K562 (cell line): ENCODE measurements at regions not wholly inside any gene's neighbourhood (a gene's known extent, or its start where the extent isn't known, plus 50 kb on each side); places are given as distances from the start of the nearest gene placed in this dataset.

Experiments
- ATAC-seq: fragments of 200-7000 bp; cut with Tn5 transposase; 3 replicates; pipeline ENCODE4 v1.9.1; 2020; ENCODE audit warnings: moderate library complexity
- BruUV-seq: library from RNA; stranded (reverse); fragments of 400-500 nt; replicated peaks from 2 replicates; lab custom pipeline; 2021; lab: Mats Ljungman, UMichigan
- CTCF ChIA-PET: fragments of 300-600 bp; formaldehyde crosslinking; extraction: SDS; loops from one replicate; lab custom pipeline; 2021; ENCODE audit warnings: low intra/inter-chr PET ratio; lab: Yijun Ruan, JAX
- POLR2A ChIA-PET: fragments of 300-600, 350-650 bp; sonication (Branson Sonifier 250); formaldehyde crosslinking; extraction: SDS; loops from one replicate; lab custom pipeline; 2021; ENCODE audit warnings: antibody characterized with exemption, inconsistent platforms; lab: Yijun Ruan, JAX
- DNase-seq, 4 experiments: peaks; one replicate each; pipeline versions ENCODE4 v3.0.0 to v3.0.0-alpha.2; 2011 to 2018; ENCODE audit warnings: low spot score in 3 of 4, mixed read lengths in 3 of 4; ENCODE audit errors: extremely low read depth in 1 of 4
- FAIRE-seq: peaks from 2 replicates; lab custom pipeline; 2011; peaks lifted over from hg19 to GRCh38; lab: Jason Lieb, UNC
- H2AFZ ChIP-seq: 2 replicates; pipeline ENCODE4 v1.6.0; 2011; ENCODE audit warnings: low read depth, low read length, control low read depth, inconsistent platforms
- H3K27ac ChIP-seq: fragments of 200-600 bp; 3 replicates; pipeline ENCODE4 v1.8.0; 2011; ENCODE audit warnings: low read depth, mild to moderate bottlenecking, control low read depth, inconsistent platforms, low read length, moderate library complexity, mixed read lengths; ENCODE audit errors: extremely low read depth
- H3K27me3 ChIP-seq, 2 experiments: fragments of 300-600 bp in 1 of 2; 2 replicates in 1 of 2; 3 replicates in 1 of 2; pipeline versions ENCODE4 v1.6.0 to v1.8.0; 2011; ENCODE audit warnings: inconsistent platforms in 2 of 2, low read length in 2 of 2, mild to moderate bottlenecking in 1 of 2, mixed read lengths in 1 of 2, moderate library complexity in 1 of 2; ENCODE audit not compliant: control insufficient read depth in 2 of 2, insufficient read depth in 2 of 2
- H3K36me3 ChIP-seq: fragments of 300-600 bp; 3 replicates; pipeline ENCODE4 v1.8.0; 2011; ENCODE audit warnings: mild to moderate bottlenecking, low read length, inconsistent platforms; ENCODE audit not compliant: control insufficient read depth, insufficient read depth
- H3K4me1 ChIP-seq, 2 experiments: fragments of 200-600 bp in 1 of 2; replicated peaks in 1 of 2; 2 replicates in 1 of 2; 3 replicates in 1 of 2; pipeline versions ENCODE4 v1.5.1 to v1.8.0; 2011; ENCODE audit warnings: inconsistent platforms in 2 of 2, low read length in 2 of 2, mild to moderate bottlenecking in 1 of 2, mixed read lengths in 1 of 2, moderate library complexity in 1 of 2; ENCODE audit not compliant: control insufficient read depth in 2 of 2, insufficient read depth in 2 of 2
- H3K4me2 ChIP-seq: 2 replicates; pipeline ENCODE4 v1.6.1; 2011; ENCODE audit warnings: low read length, control low read depth, inconsistent platforms, mixed read lengths; ENCODE audit not compliant: insufficient read depth
- H3K4me3 ChIP-seq: fragments of 200-600 bp; sonication (generic), shearing (Covaris generic); 2 replicates; pipeline ENCODE4 v1.5.1; 2016; ENCODE audit warnings: control low read depth, inconsistent platforms
- H3K79me2 ChIP-seq: fragments of 200-600 bp; 3 replicates; pipeline ENCODE4 v1.8.0; 2011; ENCODE audit warnings: low read length, inconsistent platforms; ENCODE audit not compliant: control insufficient read depth, insufficient read depth
- H3K9ac ChIP-seq, 2 experiments: 2 replicates each; pipeline versions ENCODE4 v1.6.0 to v1.6.1; 2011; ENCODE audit warnings: low read depth in 2 of 2, low read length in 2 of 2, control low read depth in 1 of 2, inconsistent platforms in 1 of 2, mild to moderate bottlenecking in 1 of 2, mixed read lengths in 1 of 2; ENCODE audit not compliant: insufficient read depth in 1 of 2
- H3K9me1 ChIP-seq: one replicate; pipeline ENCODE4 v1.6.0; 2011; ENCODE audit warnings: inconsistent platforms, mild to moderate bottlenecking, low read length, moderate library complexity; ENCODE audit not compliant: control insufficient read depth, insufficient read depth
- H3K9me3 ChIP-seq: replicated peaks from 2 replicates; pipeline ENCODE4 v1.5.1; 2011; ENCODE audit warnings: low read depth, low read length, inconsistent platforms; ENCODE audit not compliant: control insufficient read depth, insufficient read depth
- H4K20me1 ChIP-seq: replicated peaks from 2 replicates; pipeline ENCODE4 v1.6.1; 2011; ENCODE audit warnings: low read length, inconsistent platforms, mixed read lengths; ENCODE audit not compliant: control insufficient read depth, insufficient read depth
- AFF4 ChIP-seq: sonication (generic); formaldehyde crosslinking; IDR thresholded peaks from 2 replicates; pipeline ENCODE4 v1.8.0; 2023; ENCODE audit warnings: mild to moderate bottlenecking, missing genetic modification reagents
- BACH1 ChIP-seq: fragments of 200-800 bp; sonication (Bioruptor generic); IDR thresholded peaks from 2 replicates; pipeline ENCODE4 v1.6.1; 2016; ENCODE audit warnings: missing genetic modification characterization, missing compliant biosample characterization
- BRF2 ChIP-seq: IDR thresholded peaks from 3 replicates; pipeline ENCODE4 v1.6.1; 2011; ENCODE audit warnings: borderline replicate concordance, mild to moderate bottlenecking; ENCODE audit not compliant: insufficient read length, insufficient read depth
- E2F3 ChIP-seq: fragments of 250-450 bp; sonication (Bioruptor Pico); IDR thresholded peaks from 2 replicates; pipeline ENCODE4 v1.4.0; 2020; ENCODE audit warnings: mild to moderate bottlenecking
- EP300 ChIP-seq: IDR thresholded peaks from 2 replicates; pipeline ENCODE4 v1.6.1; 2012; ENCODE audit warnings: low read length, improper control_type of control experiment
- FOXK2 ChIP-seq, 2 experiments: fragments of 450-650 bp; IDR thresholded peaks in 1 of 2; conservative IDR thresholded peaks in 1 of 2; 2 replicates each; pipeline ENCODE4 v1.6.1; 2016; ENCODE audit warnings: low read depth in 2 of 2, mild to moderate bottlenecking in 1 of 2
- GABPA ChIP-seq: fragments of 200-800 bp; sonication (Bioruptor generic); conservative IDR thresholded peaks from 2 replicates; pipeline ENCODE4 v1.6.1; 2016; ENCODE audit warnings: low read depth, missing genetic modification characterization, missing compliant biosample characterization
- L3MBTL2 ChIP-seq: fragments of 450-650 bp; IDR thresholded peaks from 2 replicates; pipeline ENCODE4 v1.6.1; 2016; ENCODE audit warnings: mild to moderate bottlenecking, moderate library complexity
- NFIC ChIP-seq: fragments of 450-650 bp; IDR thresholded peaks from 2 replicates; pipeline ENCODE4 v1.6.1; 2017; ENCODE audit warnings: mild to moderate bottlenecking, inconsistent platforms
- NR1H2 ChIP-seq: sonication (generic); formaldehyde crosslinking; IDR thresholded peaks from 2 replicates; pipeline ENCODE4 v1.4.0; 2020; ENCODE audit warnings: mild to moderate bottlenecking, missing genetic modification reagents
- PRMT5 ChIP-seq: sonication (generic); formaldehyde crosslinking; IDR thresholded peaks from 2 replicates; pipeline ENCODE4 v1.5.0; 2020; ENCODE audit warnings: missing genetic modification reagents
- SMAD4 ChIP-seq: fragments of 250-450 bp; sonication (Bioruptor Pico); conservative IDR thresholded peaks from 2 replicates; pipeline ENCODE4 v1.8.0; 2021; ENCODE audit warnings: inconsistent platforms, mild to moderate bottlenecking, moderate library complexity
- ZNF133 ChIP-seq: fragments of 250-450 bp; sonication (Bioruptor Pico); IDR thresholded peaks from 2 replicates; pipeline ENCODE4 v1.4.0; 2020; ENCODE audit warnings: mild to moderate bottlenecking
- ZNF561 ChIP-seq: fragments of 450-650 bp; formaldehyde crosslinking; conservative IDR thresholded peaks from 2 replicates; pipeline ENCODE4 v1.4.0; 2020; ENCODE audit warnings: mild to moderate bottlenecking, moderate library complexity
- WGBS: fragments of 100-300 bp; shearing (Covaris generic); methylation state at CpG from one replicate; pipeline ENCODE4 v1.1.6; 2016; ENCODE audit warnings: low coverage, mixed read lengths; ENCODE audit not compliant: insufficient coverage; ENCODE audit errors: missing lambda C conversion rate; 5-methylcytosine and 5-hydroxymethylcytosine counted together
- in situ Hi-C: fragments of 300-500 bp; cut with MboI; formaldehyde crosslinking; loops from 4 replicates; pipeline ENCODE4 v1.15.0; 2018; ENCODE audit warnings: inconsistent platforms, mixed read lengths
- intact Hi-C: fragments of 100-400 bp; cut with micrococcal nuclease; formaldehyde crosslinking; loops from 2 replicates; pipeline ENCODE4 v1.14.2; 2022
- TF ChIP-seq, protein P1 (sequence below): fragments of 450-650 bp; IDR thresholded peaks from 2 replicates; pipeline ENCODE4 v1.6.1; 2014; ENCODE audit warnings: low read depth, mild to moderate bottlenecking, moderate library complexity, borderline replicate concordance

DNA sequence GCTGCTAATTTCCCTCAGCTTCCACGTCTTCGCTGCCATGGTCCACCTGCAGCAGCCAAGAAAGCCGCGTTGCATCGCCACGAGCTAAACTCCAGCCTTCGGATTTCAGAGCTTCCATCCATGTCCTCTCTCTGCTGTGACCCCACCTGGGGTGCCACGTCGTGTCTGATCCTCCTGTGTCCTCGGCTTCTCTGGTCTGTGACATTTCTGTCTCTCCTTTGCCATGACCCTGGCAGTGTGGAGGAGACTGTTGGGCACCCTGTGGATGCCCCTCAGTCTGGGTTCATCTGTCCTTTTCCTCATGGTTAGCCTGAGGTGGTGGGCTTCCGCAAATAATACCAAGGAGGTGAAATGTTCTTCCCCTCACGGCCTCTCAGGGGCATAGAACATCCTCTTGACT lies 106.8 kb downstream of the RTP5 start:
- no peaks in the 10 kb centered on the region for H3K9me3 ChIP-seq
- no peak overlapping the region for H2AFZ ChIP-seq
- no peak for ATAC-seq
- in situ Hi-C loops = no loop called here
- H4K20me1 ChIP-seq = no peaks in the 10 kb centered on the region
- no peaks in the 10 kb centered on the region for H3K27me3 ChIP-seq
- DNase-seq = no peak
- no peak overlapping the region for H3K27ac ChIP-seq
- H3K4me2 ChIP-seq = no peak overlapping the region
- H3K79me2 ChIP-seq = no peaks in the 10 kb centered on the region
- POLR2A ChIA-PET = interaction anchor here (0.6 kb wide), 1 partner anchor 8 kb away, joined by 3 read pairs; no protein-coding TSS in a partner anchor
- CTCF ChIA-PET = no interaction called here
- BruUV-seq = no TSS peak
- H3K9me1 ChIP-seq = no peaks in the 10 kb centered on the region
- 61% methylated on average over 11 of the region's 12 CpGs for WGBS
- no peak for TF ChIP-seq PRMT5
- no peak for TF ChIP-seq L3MBTL2
- no peak for TF ChIP-seq NR1H2 (CRISPR knock-in tag)
- no peak for TF ChIP-seq GABPA (tag)
- no peak for TF ChIP-seq AFF4 (CRISPR knock-in tag)
- TF ChIP-seq FOXK2 (conservative IDR thresholded peaks at IDR 0.05 in 1 of 2, IDR thresholded peaks at IDR 0.05 in 1 of 2; ENCODE audit: low read depth in 2 of 2) = no peak
- TF ChIP-seq ZNF133 (CRISPR knock-in tag) = no peak
- TF ChIP-seq NFIC = no peak
- TF ChIP-seq, protein P1, sequence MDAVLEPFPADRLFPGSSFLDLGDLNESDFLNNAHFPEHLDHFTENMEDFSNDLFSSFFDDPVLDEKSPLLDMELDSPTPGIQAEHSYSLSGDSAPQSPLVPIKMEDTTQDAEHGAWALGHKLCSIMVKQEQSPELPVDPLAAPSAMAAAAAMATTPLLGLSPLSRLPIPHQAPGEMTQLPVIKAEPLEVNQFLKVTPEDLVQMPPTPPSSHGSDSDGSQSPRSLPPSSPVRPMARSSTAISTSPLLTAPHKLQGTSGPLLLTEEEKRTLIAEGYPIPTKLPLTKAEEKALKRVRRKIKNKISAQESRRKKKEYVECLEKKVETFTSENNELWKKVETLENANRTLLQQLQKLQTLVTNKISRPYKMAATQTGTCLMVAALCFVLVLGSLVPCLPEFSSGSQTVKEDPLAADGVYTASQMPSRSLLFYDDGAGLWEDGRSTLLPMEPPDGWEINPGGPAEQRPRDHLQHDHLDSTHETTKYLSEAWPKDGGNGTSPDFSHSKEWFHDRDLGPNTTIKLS = no peak
- TF ChIP-seq E2F3 (CRISPR knock-in tag) = no peak
- no peak for TF ChIP-seq ZNF561
- no peak for TF ChIP-seq BRF2
- no peak for TF ChIP-seq BACH1 (tag)
- no peak for TF ChIP-seq SMAD4 (CRISPR knock-in tag)
- no peak for TF ChIP-seq EP300
- H3K4me1 ChIP-seq = no peaks in the 10 kb centered on the region
- H3K36me3 ChIP-seq = no peaks in the 10 kb centered on the region
- no peak overlapping the region for H3K9ac ChIP-seq
- FAIRE-seq = no peak
- no peak overlapping the region for H3K4me3 ChIP-seq
- intact Hi-C loops = no loop called here
